H1 (cell line): ENCODE measurements at regions not wholly inside any gene's neighbourhood (a gene's known extent, or its start where the extent isn't known, plus 50 kb on each side); places are given as distances from the start of the nearest gene placed in this dataset.

Source experiments
- CBX5 ChIP-seq: fragments of 300-800, 300-1000 bp; sonication (generic); IDR thresholded peaks from 2 replicates; pipeline ENCODE4 v1.7.1; 2016; ENCODE audit warnings: antibody characterized with exemption, low read length, low read depth
- EZH2 ChIP-seq: fragments of 200-600 bp; sonication (generic); IDR thresholded peaks from 2 replicates; pipeline ENCODE4 v1.7.1; 2012; ENCODE audit warnings: low read depth, mild to moderate bottlenecking, moderate library complexity, low read length, inconsistent platforms; ENCODE audit not compliant: severe bottlenecking
- RNF2 ChIP-seq: fragments of 200-900, 300-1000 bp; sonication (generic); IDR thresholded peaks from 2 replicates; pipeline ENCODE4 v1.7.1; 2016; ENCODE audit warnings: borderline replicate concordance, low read depth, mild to moderate bottlenecking, antibody characterized with exemption, low read length; ENCODE audit not compliant: poor library complexity, severe bottlenecking; ENCODE audit errors: missing control alignments
- SIN3A ChIP-seq, 2 experiments: IDR thresholded peaks in 1 of 2; conservative IDR thresholded peaks in 1 of 2; 2 replicates each; pipeline ENCODE4 v1.6.1; 2011 to 2012; ENCODE audit warnings: low read length in 2 of 2, improper control_type of control experiment in 1 of 2, low read depth in 1 of 2, mild to moderate bottlenecking in 1 of 2
- SP1 ChIP-seq: IDR thresholded peaks from 2 replicates; pipeline ENCODE4 v1.6.1; 2011; ENCODE audit warnings: low read depth, low read length

DNA sequence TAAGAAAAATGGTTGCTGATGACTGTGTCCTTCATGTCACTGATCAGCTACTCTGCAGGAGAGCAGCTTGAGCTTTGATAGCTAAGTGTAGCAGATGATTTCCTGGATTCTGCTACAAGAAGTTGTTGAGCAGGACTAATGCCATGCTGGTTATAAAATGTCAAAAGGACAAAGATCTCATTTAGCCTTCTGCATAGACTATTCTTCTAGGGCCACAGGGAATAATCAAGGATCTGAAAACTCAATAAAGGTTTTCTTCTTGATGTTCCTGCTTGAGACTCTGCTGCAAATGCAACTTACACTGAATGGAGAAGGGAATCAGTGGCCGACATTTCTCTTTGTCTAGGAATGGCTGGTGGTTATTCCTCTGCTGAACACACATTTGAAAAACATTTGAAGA lies 360.3 kb upstream of the PTCHD4 start (continued):
- TF ChIP-seq CBX5 (no peak), EZH2 (no peak), SIN3A (conservative IDR thresholded peaks at IDR 0.05 in 1 of 2, IDR thresholded peaks at IDR 0.05 in 1 of 2; ENCODE audit: low read depth in 1 of 2, low read length in 2 of 2) (no peak), RNF2 (no peak), SP1 (no peak)
